HUES64 (cell line): ENCODE measurements at regions not wholly inside any gene's neighbourhood (a gene's known extent, or its start where the extent isn't known, plus 50 kb on each side); places are given as distances from the start of the nearest gene placed in this dataset.
"Not testable (repeated sequence)": the region's sequence is repeated elsewhere in the genome, so short reads cannot be mapped to it uniquely, and the experiment has no call there.

Experiments
- H3K27ac ChIP-seq: 2 replicates; pipeline ENCODE4 v1.7.0; 2013; ENCODE audit warnings: low read depth, low read length, inconsistent platforms
- H3K27me3 ChIP-seq: 2 replicates; pipeline ENCODE4 v1.6.1; 2013; ENCODE audit warnings: mild to moderate bottlenecking, low read length; ENCODE audit not compliant: insufficient read depth
- H3K36me3 ChIP-seq: 2 replicates; pipeline ENCODE4 v1.6.1; 2013; ENCODE audit warnings: mild to moderate bottlenecking, low read length; ENCODE audit not compliant: insufficient read depth
- H3K4me1 ChIP-seq: 2 replicates; pipeline ENCODE4 v1.6.1; 2013; ENCODE audit warnings: mild to moderate bottlenecking, low read length, moderate library complexity; ENCODE audit not compliant: insufficient read depth
- H3K4me3 ChIP-seq: 2 replicates; pipeline ENCODE4 v1.5.1; 2013; ENCODE audit warnings: mild to moderate bottlenecking, low read length, moderate library complexity
- H3K9ac ChIP-seq: 2 replicates; pipeline ENCODE4 v1.6.1; 2013; ENCODE audit warnings: mild to moderate bottlenecking, low read depth, low read length
- H3K9me3 ChIP-seq: 2 replicates; pipeline ENCODE4 v1.6.1; 2013; ENCODE audit warnings: low read depth, low read length; ENCODE audit not compliant: insufficient read depth
- whole genome bisulfite sequencing: fragments of 150-250, 120-280 bp; methylation state at CpG from one replicate; pipeline ENCODE4 v1.1.7; 2013; ENCODE audit warnings: missing lambda C conversion rate; 5-methylcytosine and 5-hydroxymethylcytosine counted together

DNA sequence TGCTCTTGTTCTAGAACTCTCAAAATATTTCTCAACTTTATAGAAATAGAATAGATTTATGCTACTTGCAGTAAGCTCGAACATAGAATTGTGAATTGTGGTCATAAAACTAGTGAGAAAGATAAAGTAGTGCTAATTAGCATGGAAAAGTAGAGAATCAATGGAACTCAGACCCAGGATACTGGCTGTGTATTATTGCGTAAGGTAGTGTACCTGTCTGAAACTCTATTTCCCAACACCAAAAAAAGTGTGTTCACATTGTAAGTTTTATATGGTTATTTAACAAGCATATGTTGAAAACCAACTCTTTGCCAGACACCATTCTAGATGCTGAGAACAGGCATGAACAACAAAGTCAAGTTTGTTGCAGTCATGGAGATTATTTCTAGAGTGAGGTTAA, 720.5 kb upstream of the ATXN7L3B start:
- no peak overlapping the region for H3K4me3 ChIP-seq
- peaks cover 9% of the 10 kb centered on the region; the same call in 1 of the 2 replicates for H3K9me3 ChIP-seq
- WGBS: 99% methylated on average over 2 of the region's 2 CpGs
- H3K4me1 ChIP-seq: peaks cover 5% of the 10 kb centered on the region; the same call in 1 of the 2 replicates
- H3K27me3 ChIP-seq: no peaks in the 10 kb centered on the region
- no peak overlapping the region for H3K27ac ChIP-seq
- H3K9ac ChIP-seq: no peak overlapping the region
- no peaks in the 10 kb centered on the region for H3K36me3 ChIP-seq

GRCh38 chr12:73833746-73834145, 703.9 kb upstream of the ATXN7L3B start:
- no peaks in the 10 kb centered on the region for H3K4me1 ChIP-seq
- 100% methylated on average over 1 of the region's 3 CpGs for WGBS
- H3K4me3 ChIP-seq: no peak overlapping the region
- H3K27ac ChIP-seq: no peak overlapping the region
- no peaks in the 10 kb centered on the region for H3K36me3 ChIP-seq
- H3K9ac ChIP-seq: no peak overlapping the region
- H3K27me3 ChIP-seq: no peaks in the 10 kb centered on the region
- no peaks in the 10 kb centered on the region for H3K9me3 ChIP-seq

- no peaks in the 10 kb centered on the region for H3K36me3 ChIP-seq
- no peak overlapping the region for H3K4me3 ChIP-seq
- no peaks in the 10 kb centered on the region for H3K4me1 ChIP-seq
- no peaks in the 10 kb centered on the region for H3K27me3 ChIP-seq
- H3K9ac ChIP-seq: no peak overlapping the region
- H3K27ac ChIP-seq: no peak overlapping the region
- 94% methylated on average over 2 of the region's 2 CpGs for WGBS
- H3K9me3 ChIP-seq: no peaks in the 10 kb centered on the region
Measured at GRCh38 chr12:73841963-73842362, 695.7 kb upstream of the ATXN7L3B start.

DNA sequence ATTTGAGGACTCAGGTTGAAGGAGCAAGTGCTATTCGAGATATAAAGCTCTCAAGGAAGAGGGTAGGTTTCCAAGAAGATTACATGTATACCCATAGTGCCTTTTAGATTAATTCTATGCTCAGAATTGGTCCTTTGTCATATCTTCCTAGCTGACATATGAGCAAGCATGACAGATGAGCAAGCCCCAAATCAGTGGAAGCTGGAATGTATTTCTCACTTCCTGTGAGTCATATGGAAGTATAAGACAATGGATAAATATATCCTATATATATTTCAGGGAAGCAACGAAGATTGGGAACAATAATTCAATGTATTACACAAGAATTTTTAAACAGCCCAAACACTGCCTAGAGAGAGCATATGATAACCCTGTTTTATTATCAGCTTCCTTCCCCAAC, 674.1 kb upstream of the ATXN7L3B start:
- no peak overlapping the region for H3K9ac ChIP-seq
- no peak overlapping the region for H3K27ac ChIP-seq
- no peaks in the 10 kb centered on the region for H3K9me3 ChIP-seq
- H3K36me3 ChIP-seq: no peaks in the 10 kb centered on the region
- WGBS: 92% methylated on average over 2 of the region's 2 CpGs
- no peaks in the 10 kb centered on the region for H3K4me1 ChIP-seq
- H3K27me3 ChIP-seq: no peaks in the 10 kb centered on the region
- no peak overlapping the region for H3K4me3 ChIP-seq

DNA sequence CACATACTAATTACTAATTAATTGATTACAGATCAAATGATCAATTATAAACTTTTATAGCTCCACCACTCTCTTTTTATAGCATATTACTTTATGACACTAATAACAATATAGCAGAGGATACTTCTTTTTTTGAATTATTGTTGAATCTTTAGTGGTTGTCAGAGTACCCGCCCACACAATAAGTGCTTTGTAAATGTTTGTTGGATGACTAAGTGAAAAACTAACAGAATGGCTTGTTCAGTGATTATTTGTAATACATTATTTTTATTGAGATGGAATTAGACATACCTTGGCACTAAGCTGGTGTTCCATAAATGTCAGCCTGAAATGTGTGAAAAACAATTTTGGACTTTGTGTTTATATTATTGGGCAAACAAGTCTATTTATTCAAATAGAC, 670.5 kb upstream of the ATXN7L3B start:
- Histone ChIP-seq H3K9me3 (no peaks in the 10 kb centered on the region), H3K4me3 (no peak overlapping the region), H3K36me3 (no peaks in the 10 kb centered on the region), H3K4me1 (no peaks in the 10 kb centered on the region), H3K9ac (no peak overlapping the region), H3K27me3 (no peaks in the 10 kb centered on the region), H3K27ac (no peak overlapping the region)
- 94% methylated on average over 1 of the region's 1 CpG for WGBS

GRCh38 chr12:73877291-73877690, 660.3 kb upstream of the ATXN7L3B start:
- not testable (repeated sequence) for H3K4me1 ChIP-seq, H3K27ac ChIP-seq, H3K4me3 ChIP-seq, H3K9me3 ChIP-seq, H3K36me3 ChIP-seq, H3K9ac ChIP-seq, H3K27me3 ChIP-seq
- WGBS: 93% methylated on average over 6 of the region's 6 CpGs

DNA sequence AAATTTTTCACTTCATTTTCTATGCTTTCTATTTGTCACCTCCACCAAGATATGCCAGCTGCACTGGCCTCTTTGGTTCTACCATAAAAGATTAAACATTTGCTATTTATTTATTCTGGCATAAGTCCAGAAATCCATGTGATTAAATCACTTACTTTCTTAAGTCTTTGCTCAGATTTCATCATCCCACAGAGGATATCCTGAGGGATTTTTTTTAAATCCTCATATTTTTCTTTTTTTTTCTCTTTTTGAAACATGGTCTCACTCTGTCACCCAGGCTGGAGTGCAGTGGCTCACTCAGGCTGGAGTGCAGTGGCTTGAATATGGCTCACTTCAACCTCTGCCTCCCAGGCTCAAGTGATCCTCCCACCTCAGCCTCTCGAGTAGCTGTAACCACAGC, 645.4 kb upstream of the ATXN7L3B start:
- H3K9ac ChIP-seq: no peak overlapping the region
- H3K4me3 ChIP-seq: no peak overlapping the region
- H3K9me3 ChIP-seq: no peaks in the 10 kb centered on the region
- WGBS: 100% methylated on average over 1 of the region's 1 CpG
- no peak overlapping the region for H3K27ac ChIP-seq
- H3K36me3 ChIP-seq: no peaks in the 10 kb centered on the region
- no peaks in the 10 kb centered on the region for H3K27me3 ChIP-seq
- no peaks in the 10 kb centered on the region for H3K4me1 ChIP-seq

DNA sequence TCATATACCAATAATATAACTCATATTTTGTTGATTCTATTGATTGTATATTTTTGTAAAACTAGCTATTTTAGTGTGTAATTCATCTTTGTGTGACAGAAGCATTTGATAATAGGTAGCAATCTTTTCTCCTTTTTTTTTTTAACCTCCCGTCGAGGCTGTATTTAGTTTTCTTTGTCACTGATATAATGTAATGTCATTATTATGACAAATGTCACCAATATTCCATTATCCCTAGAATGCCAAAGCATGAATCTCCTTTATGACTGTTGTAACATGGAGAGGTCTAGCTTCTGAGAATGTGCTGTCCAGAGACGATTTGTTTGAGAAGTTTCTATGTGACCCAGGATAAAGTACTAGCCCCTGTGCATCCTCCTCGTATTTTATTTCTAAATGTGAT, 639.0 kb upstream of the ATXN7L3B start:
- Histone ChIP-seq H3K4me1 (no peaks in the 10 kb centered on the region), H3K27ac (no peak overlapping the region), H3K36me3 (no peaks in the 10 kb centered on the region), H3K9ac (no peak overlapping the region), H3K4me3 (no peak overlapping the region), H3K9me3 (no peaks in the 10 kb centered on the region), H3K27me3 (no peaks in the 10 kb centered on the region)
- 89% methylated on average over 2 of the region's 4 CpGs for WGBS

- Histone ChIP-seq H3K36me3 (no peaks in the 10 kb centered on the region), H3K27me3 (no peaks in the 10 kb centered on the region), H3K9me3 (no peaks in the 10 kb centered on the region), H3K4me1 (no peaks in the 10 kb centered on the region), H3K4me3 (no peak overlapping the region), H3K27ac (no peak overlapping the region), H3K9ac (no peak overlapping the region)
- WGBS: 87% methylated on average over 2 of the region's 2 CpGs
Measured at GRCh38 chr12:73902260-73902659, 635.4 kb upstream of the ATXN7L3B start.

DNA sequence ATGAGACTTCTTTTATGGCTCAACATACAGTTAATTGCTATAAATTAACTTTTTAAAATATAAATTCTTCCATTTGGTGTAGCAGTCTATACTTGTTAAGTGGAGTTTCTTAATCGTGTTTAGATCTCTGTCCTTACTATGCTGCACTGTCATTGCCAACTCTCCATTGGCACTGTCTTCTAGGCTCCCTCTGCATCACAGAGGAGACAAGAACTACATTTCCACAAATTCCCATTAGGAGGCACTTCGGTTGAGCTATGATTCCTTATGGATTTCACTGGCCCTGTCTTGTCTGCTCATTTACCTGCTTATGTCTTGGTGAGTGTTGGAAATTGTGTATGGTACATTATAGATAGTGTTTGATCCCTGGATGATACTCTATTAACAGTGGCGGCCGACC, 630.9 kb upstream of the ATXN7L3B start:
- WGBS: 95% methylated on average over 4 of the region's 4 CpGs
- Histone ChIP-seq H3K27ac (no peak overlapping the region), H3K36me3 (no peaks in the 10 kb centered on the region)

GRCh38 chr12:73935817-73936216, 601.8 kb upstream of the ATXN7L3B start:
- WGBS: 53% methylated on average over 1 of the region's 1 CpG
- no peaks in the 10 kb centered on the region for H3K9me3 ChIP-seq
- no peaks in the 10 kb centered on the region for H3K4me1 ChIP-seq
- H3K9ac ChIP-seq: no peak overlapping the region; the same call in 1 of the 2 replicates
- no peak overlapping the region for H3K4me3 ChIP-seq
- H3K27me3 ChIP-seq: no peaks in the 10 kb centered on the region
- H3K36me3 ChIP-seq: no peaks in the 10 kb centered on the region
- H3K27ac ChIP-seq: no peak overlapping the region

More for the DNA sequence above, 630.9 kb upstream of the ATXN7L3B start:
- Histone ChIP-seq H3K4me3 (no peak overlapping the region), H3K9me3 (no peaks in the 10 kb centered on the region), H3K27me3 (no peaks in the 10 kb centered on the region), H3K9ac (no peak overlapping the region), H3K4me1 (no peaks in the 10 kb centered on the region)

- peaks cover 13% of the 10 kb centered on the region; the same call in 1 of the 2 replicates for H3K4me1 ChIP-seq
- H3K27me3 ChIP-seq: no peaks in the 10 kb centered on the region
- no peak overlapping the region for H3K27ac ChIP-seq
- no peaks in the 10 kb centered on the region for H3K9me3 ChIP-seq
- H3K4me3 ChIP-seq: no peak overlapping the region
- 92% methylated on average over 6 of the region's 8 CpGs for WGBS
- no peaks in the 10 kb centered on the region for H3K36me3 ChIP-seq
- no peak overlapping the region for H3K9ac ChIP-seq
Measured at GRCh38 chr12:73947326-73948026, 590.2 kb upstream of the ATXN7L3B start.
